ENCODE measurements at regions not wholly inside any gene's neighbourhood (a gene's known extent, or its start where the extent isn't known, plus 50 kb on each side); places are given as distances from the start of the nearest gene placed in this dataset.

- TF ChIP-seq CTCF (IDR thresholded peaks at IDR 0.05; ENCODE audit: low read depth, low read length): no peak
- TF ChIP-seq, protein P1, sequence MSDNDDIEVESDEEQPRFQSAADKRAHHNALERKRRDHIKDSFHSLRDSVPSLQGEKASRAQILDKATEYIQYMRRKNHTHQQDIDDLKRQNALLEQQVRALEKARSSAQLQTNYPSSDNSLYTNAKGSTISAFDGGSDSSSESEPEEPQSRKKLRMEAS (IDR thresholded peaks at IDR 0.05; ENCODE audit: low read depth, low read length): no peak
Measured at GRCh38 chr16:6249863-6250262, 1082.8 kb upstream of the RBFOX1 start.
